ENCODE measurements at regions not wholly inside any gene's neighbourhood (a gene's known extent, or its start where the extent isn't known, plus 50 kb on each side); places are given as distances from the start of the nearest gene placed in this dataset. TPM values are rescaled to one million over a fixed set of nuclear protein-coding genes. Genes with fewer than 3 reads are reported as not detected.

Small RNA genes in the stretch of these regions (small RNA-seq; reads per million reads assigned to genes)
- gene AC023141.11 (not detected), gene AC023141.12 (not detected), gene AC023141.8 (not detected)
